Smooth muscle cell of the brain vasculature (primary cell): ENCODE measurements at regions not wholly inside any gene's neighbourhood (a gene's known extent, or its start where the extent isn't known, plus 50 kb on each side); places are given as distances from the start of the nearest gene placed in this dataset.

Experiments
- DNase-seq: peaks from one replicate; pipeline ENCODE4 v3.0.0-alpha.2; 2012; ENCODE audit warnings: low read depth, low spot score

- DNase-seq: no peak
Measured at GRCh38 chr6:54991761-54992330, 145.3 kb downstream of the FAM83B start.

- DNase-seq: no peak
Measured at GRCh38 chr6:54992789-54993188, 146.2 kb downstream of the FAM83B start.

- no peak for DNase-seq
Measured at GRCh38 chr6:54993294-54993693, 146.7 kb downstream of the FAM83B start.

- DNase-seq: no peak
Measured at GRCh38 chr6:54993948-54994347, 147.4 kb downstream of the FAM83B start.

GRCh38 chr6:54998576-54998975 is 152.0 kb downstream of the FAM83B start:
- DNase-seq: no peak

GRCh38 chr6:55003719-55004430 is 157.3 kb downstream of the FAM83B start:
- no peak for DNase-seq

- no peak for DNase-seq
Measured at GRCh38 chr6:55009131-55009530, 162.6 kb downstream of the FAM83B start.

- DNase-seq: no peak
Measured at GRCh38 chr6:55011034-55011433, 163.3 kb upstream of the HCRTR2 start.

GRCh38 chr6:55012454-55012853 is 161.9 kb upstream of the HCRTR2 start:
- DNase-seq: no peak

- no peak for DNase-seq
Measured at GRCh38 chr6:55014321-55015088, 159.8 kb upstream of the HCRTR2 start.

GRCh38 chr6:55016261-55016660 is 158.1 kb upstream of the HCRTR2 start:
- no peak for DNase-seq

- DNase-seq: no peak
Measured at GRCh38 chr6:55017555-55018300, 156.6 kb upstream of the HCRTR2 start.

GRCh38 chr6:55019591-55019990 is 154.7 kb upstream of the HCRTR2 start:
- DNase-seq: no peak

GRCh38 chr6:55023230-55023629 is 151.1 kb upstream of the HCRTR2 start:
- DNase-seq: no peak

- DNase-seq: no peak
Measured at GRCh38 chr6:55033016-55033546, 141.2 kb upstream of the HCRTR2 start.

- DNase-seq: no peak
Measured at GRCh38 chr6:55034752-55035151, 139.6 kb upstream of the HCRTR2 start.

GRCh38 chr6:55040102-55040848 is 134.0 kb upstream of the HCRTR2 start:
- no peak for DNase-seq

- no peak for DNase-seq
Measured at GRCh38 chr6:55046869-55047422, 127.4 kb upstream of the HCRTR2 start.

GRCh38 chr6:55047451-55048044 is 126.8 kb upstream of the HCRTR2 start:
- DNase-seq: no peak

- no peak for DNase-seq
Measured at GRCh38 chr6:55049866-55050265, 124.4 kb upstream of the HCRTR2 start.
